Transverse colon (tissue), 4 donors: ENCODE measurements at regions not wholly inside any gene's neighbourhood (a gene's known extent, or its start where the extent isn't known, plus 50 kb on each side); places are given as distances from the start of the nearest gene placed in this dataset.

ENCODE experiments used
- CTCF ChIP-seq, 5 experiments: fragments of 200-600 bp in 3 of 5; fragments of 450-650 bp in 2 of 5; sonication (generic) in 3 of 5; IDR thresholded peaks; 1 replicate in 2 of 5; 2 replicates in 3 of 5; pipeline ENCODE4 v1.5.1; 2016 to 2017; ENCODE audit warnings: antibody characterized with exemption in 5 of 5, inconsistent platforms in 3 of 5, mild to moderate bottlenecking in 2 of 5, moderate library complexity in 1 of 5
- POLR2AphosphoS5 ChIP-seq, 3 donors: sonication (generic); formaldehyde crosslinking; IDR thresholded peaks; one replicate each; pipeline ENCODE4 v1.6.1; 2016; ENCODE audit warnings: antibody characterized with exemption in 3 of 3

GRCh38 chr16:35711435-35711834 is 2252.0 kb downstream of the TP53TG3F start:
- TF ChIP-seq CTCF (IDR thresholded peaks at IDR 0.05): no peak
- TF ChIP-seq POLR2AphosphoS5 (IDR thresholded peaks at IDR 0.05): no peak
